Activated CD8-positive, alpha-beta memory T cell treated with anti-CD3 and anti-CD28 coated beads, Interleukin-2, amount 10 ng/mL, durations not matched to agents 7 days and 5 days (primary cell): ENCODE measurements at regions not wholly inside any gene's neighbourhood (a gene's known extent, or its start where the extent isn't known, plus 50 kb on each side); places are given as distances from the start of the nearest gene placed in this dataset.
A peak's percentile ranks its signal among the peaks of the same experiment; 100 is the strongest.

Experiments
- ATAC-seq: fragments of 150-1000 bp; cut with Tn5 transposase; one replicate; pipeline ENCODE4 v1.10.0; 2021; ENCODE audit warnings: moderate library complexity
- CTCF ChIA-PET: fragments of 350-600 bp; sonication (Branson Sonifier 250); formaldehyde crosslinking; loops from one replicate; lab custom pipeline; 2021; ENCODE audit warnings: antibody characterized with exemption; lab: Charles Lee
- DNase-seq: peaks from one replicate; pipeline ENCODE4 v3.0.0-alpha.2; 2020
- H3K27ac Mint-ChIP-seq: one replicate; pipeline ENCODE4 v1.8.0; 2021; ENCODE audit warnings: mild to moderate bottlenecking, mixed read lengths
- H3K27me3 Mint-ChIP-seq: one replicate; pipeline ENCODE4 v1.8.0; 2021; ENCODE audit warnings: mixed read lengths
- H3K36me3 Mint-ChIP-seq: one replicate; pipeline ENCODE4 v1.8.0; 2021; ENCODE audit warnings: mild to moderate bottlenecking, mixed read lengths
- H3K4me1 Mint-ChIP-seq: one replicate; pipeline ENCODE4 v1.8.0; 2021; ENCODE audit warnings: mixed read lengths
- H3K4me3 Mint-ChIP-seq: one replicate; pipeline ENCODE4 v1.8.0; 2021; ENCODE audit warnings: mild to moderate bottlenecking, moderate library complexity, mixed read lengths
- H3K9me3 Mint-ChIP-seq: one replicate; pipeline ENCODE4 v1.8.0; 2022; ENCODE audit warnings: low read depth, mixed read lengths

DNA sequence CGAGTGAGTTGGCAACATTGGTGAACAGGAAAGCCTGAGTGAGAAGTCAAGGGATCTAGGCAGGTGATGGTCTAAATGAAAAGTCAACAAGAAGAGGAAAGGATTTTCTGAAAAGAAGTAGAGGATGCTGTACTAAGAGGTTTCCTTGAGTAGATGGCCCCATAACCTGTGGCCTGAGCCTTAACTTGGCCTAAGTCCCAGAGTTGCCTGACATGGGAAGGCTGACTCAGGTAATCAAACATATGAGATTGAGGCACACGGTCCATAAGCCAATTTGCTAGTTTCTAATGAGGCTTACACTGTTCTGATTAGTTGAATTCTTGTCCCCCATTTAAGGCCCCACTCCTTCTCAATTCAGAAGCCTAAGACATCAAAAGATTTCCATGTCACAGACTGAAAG, 262.5 kb upstream of the LMCD1 start:
- Mint-ChIP-seq H3K4me3 (no peak overlapping the region), H3K27me3 (no peaks in the 10 kb centered on the region), H3K27ac (no peak overlapping the region), H3K9me3 (no peaks in the 10 kb centered on the region), H3K36me3 (no peaks in the 10 kb centered on the region), H3K4me1 (no peaks in the 10 kb centered on the region)
- DNase-seq (no peak), ATAC-seq (no peak)
- CTCF ChIA-PET: interaction anchor here (0.5 to 1.6 kb wide), 5 partner anchors 10 to 178 kb away, joined by 3 to 9 read pairs (median 4); no protein-coding TSS in a partner anchor

DNA sequence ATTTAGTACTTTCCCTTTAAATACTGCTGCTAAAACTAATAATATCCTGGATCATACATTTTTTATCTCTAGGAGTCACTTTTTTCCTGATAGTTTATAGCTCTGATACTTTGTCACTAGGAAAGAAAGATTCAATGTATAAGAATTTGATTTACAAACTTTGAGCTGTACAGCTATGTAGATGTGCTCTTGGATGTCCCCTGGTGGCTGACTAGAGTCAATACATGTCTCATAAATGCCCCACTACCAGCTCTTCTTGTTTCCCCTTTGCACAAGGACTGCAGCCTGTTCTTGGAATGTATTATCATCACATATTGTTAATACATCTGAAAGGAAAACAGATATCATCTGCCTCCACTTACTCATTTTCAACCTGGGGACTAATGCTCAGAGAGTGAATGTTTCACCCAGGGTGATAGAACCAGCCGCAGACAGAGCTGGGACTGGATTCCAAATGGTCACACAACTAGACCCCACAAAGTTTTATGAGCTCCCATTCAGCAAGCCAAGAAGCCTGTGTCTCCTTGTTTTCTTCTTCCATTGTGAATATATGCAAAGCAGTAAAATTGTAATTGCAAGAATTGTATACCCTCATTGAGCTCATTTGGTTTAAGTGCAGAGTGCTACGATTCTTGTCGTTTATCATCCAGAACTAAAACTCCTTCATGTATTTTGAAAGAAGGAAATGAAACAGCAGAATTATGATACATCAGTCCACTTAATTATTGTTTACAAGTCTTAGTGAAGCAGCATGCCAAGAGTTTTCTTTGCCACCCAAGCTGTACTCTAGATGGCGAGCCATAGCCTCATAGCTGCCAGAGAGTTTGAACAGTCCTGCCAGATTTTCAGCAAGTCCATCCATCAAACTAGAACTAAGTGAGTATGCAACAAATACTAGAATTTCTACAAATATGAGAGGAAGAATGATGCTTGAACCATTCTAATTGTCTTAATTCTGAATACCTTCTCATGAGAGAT, 261.6 kb upstream of the LMCD1 start:
- Mint-ChIP-seq H3K27me3 (no peaks in the 10 kb centered on the region), H3K36me3 (no peaks in the 10 kb centered on the region), H3K27ac (no peak overlapping the region), H3K4me3 (no peak overlapping the region), H3K4me1 (no peaks in the 10 kb centered on the region), H3K9me3 (no peaks in the 10 kb centered on the region)
- DNase-seq (no peak), ATAC-seq (peak; percentile 42)
- CTCF ChIA-PET: interaction anchor here (0.9 to 1.6 kb wide), 8 partner anchors 9 to 177 kb away, joined by 3 to 9 read pairs (median 4); no protein-coding TSS in a partner anchor

DNA sequence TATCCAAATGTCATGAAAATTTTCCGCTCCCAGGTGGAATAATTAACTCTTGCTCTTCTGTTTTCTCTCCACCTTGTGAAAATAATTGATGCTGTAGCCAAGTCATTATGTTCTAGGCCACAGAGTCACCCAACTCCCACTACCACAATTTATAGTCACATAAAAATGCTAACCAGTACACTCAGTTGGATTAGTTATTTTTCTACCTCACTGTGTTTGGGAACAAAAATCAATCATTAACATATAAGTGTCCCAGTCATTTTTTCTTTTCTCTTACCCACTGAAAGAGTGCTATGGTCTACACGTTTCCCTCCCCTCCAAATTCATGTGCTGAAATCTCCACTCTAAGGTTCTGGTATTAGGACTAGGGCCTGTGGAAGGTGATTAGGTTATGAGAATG, 255.6 kb upstream of the LMCD1 start:
- H3K4me1 Mint-ChIP-seq: no peaks in the 10 kb centered on the region
- peaks cover 3% of the 10 kb centered on the region for H3K27me3 Mint-ChIP-seq

DNA sequence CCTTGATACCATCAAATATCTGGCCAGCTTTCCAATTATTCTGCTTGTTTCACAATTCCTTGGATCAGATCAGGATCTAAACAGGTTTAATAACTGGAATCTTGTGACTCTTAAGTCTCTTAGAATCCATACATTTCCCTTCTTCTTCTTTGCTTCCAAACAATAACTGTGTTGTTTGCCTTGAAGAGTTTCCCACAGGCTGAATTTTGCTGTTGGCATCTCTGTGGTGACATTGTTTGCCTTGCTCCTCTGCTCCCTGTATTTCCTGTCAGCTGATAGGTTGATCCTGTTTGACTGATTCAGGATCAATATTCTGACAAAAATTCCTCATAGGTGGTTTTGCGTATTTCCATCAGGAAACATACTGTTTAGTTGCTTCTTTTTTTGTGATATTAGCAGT, 248.4 kb upstream of the LMCD1 start:
- Mint-ChIP-seq H3K36me3 (no peaks in the 10 kb centered on the region), H3K4me3 (no peak overlapping the region), H3K27me3 (peaks cover 3% of the 10 kb centered on the region), H3K27ac (no peak overlapping the region), H3K4me1 (no peaks in the 10 kb centered on the region), H3K9me3 (no peaks in the 10 kb centered on the region)
- ATAC-seq (no peak), DNase-seq (no peak)
- CTCF ChIA-PET: interaction anchor here (1.0 kb wide), 1 partner anchor 11 kb away, joined by 3 read pairs; no protein-coding TSS in a partner anchor

More for the DNA sequence above, 255.6 kb upstream of the LMCD1 start:
- DNase-seq (no peak), ATAC-seq (no peak)
- Mint-ChIP-seq H3K4me3 (no peak overlapping the region), H3K9me3 (no peaks in the 10 kb centered on the region), H3K36me3 (no peaks in the 10 kb centered on the region), H3K27ac (no peak overlapping the region)
- CTCF ChIA-PET: no interaction called here

DNA sequence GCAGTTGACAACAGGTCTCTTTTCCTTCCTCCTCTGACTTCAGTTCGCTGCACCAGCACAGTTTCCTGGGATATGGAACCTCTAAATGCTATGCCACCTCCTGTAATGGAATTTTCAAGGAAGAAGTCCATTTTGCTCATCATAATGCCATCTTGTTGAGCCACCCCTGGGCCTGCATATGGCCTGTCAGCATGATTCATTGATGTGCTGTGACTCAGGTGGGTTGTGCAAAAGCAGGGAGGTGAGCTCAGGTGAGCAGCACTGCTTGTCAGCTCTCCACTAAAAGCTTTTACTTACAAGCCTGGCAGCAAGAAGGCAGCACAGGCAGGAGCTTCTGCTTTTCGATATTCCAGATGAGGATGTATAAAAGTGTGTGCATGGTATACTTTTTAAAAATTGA, 247.1 kb upstream of the LMCD1 start:
- DNase-seq: no peak
- Mint-ChIP-seq H3K9me3 (no peaks in the 10 kb centered on the region), H3K36me3 (no peaks in the 10 kb centered on the region), H3K4me3 (no peak overlapping the region), H3K27ac (no peak overlapping the region), H3K4me1 (no peaks in the 10 kb centered on the region), H3K27me3 (peaks cover 3% of the 10 kb centered on the region)
- ATAC-seq: no peak
- CTCF ChIA-PET: interaction anchor here (1.0 kb wide), 1 partner anchor 14 kb away, joined by 3 read pairs; no protein-coding TSS in a partner anchor

DNA sequence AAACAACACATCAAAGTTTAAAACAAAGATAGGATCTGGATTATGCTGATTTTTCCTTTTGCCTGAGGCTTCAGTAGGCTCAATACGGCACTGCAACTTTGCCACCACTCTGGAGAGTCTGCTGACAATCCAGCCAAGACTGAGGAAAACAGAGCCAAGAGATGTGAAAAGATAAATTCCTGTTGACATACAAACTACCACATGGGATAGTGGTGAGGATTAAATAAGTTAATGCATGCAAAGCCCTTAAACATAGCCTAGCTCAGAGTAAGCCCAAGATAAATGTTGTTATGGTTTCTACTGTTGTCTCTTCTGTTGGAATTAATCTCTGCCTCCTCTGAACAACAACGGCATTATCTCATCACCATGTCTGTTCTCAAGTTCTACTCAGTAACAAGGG, 245.9 kb upstream of the LMCD1 start:
- Mint-ChIP-seq H3K36me3 (no peaks in the 10 kb centered on the region), H3K27me3 (no peaks in the 10 kb centered on the region), H3K4me1 (no peaks in the 10 kb centered on the region), H3K9me3 (no peaks in the 10 kb centered on the region), H3K4me3 (no peak overlapping the region), H3K27ac (no peak overlapping the region)
- CTCF ChIA-PET: interaction anchor here (1.3 kb wide), 1 partner anchor 162 kb away, joined by 3 read pairs; no protein-coding TSS in a partner anchor
- no peak for DNase-seq
- no peak for ATAC-seq

DNA sequence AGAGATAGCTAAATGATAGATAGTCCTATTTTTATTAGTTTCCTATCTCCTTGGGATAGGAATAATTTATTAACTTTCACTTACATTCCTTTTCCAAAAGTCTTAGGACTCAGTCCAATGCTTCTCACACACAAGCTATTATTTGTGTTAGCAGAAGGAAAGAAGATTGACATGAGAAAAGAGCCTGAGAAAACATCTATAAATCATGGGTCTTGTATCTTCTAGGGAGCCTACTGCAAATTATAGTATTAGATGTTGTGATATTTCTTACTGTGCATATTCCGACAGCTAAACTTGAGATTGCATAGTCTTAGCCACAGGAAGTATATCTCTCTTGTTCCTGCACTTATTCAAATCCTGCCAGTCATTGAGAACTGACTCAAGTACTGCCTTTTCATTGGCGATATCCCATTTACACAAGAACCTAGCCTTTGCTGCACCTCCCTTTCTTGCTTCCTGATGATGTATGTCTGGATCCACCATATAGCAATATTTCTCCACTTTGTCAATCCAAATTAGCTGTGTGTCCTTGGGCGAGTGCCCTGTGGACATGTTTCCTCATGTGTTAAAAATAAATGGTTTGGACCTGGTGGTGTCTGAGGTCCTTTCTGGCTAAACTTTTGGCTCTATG, 245.1 kb upstream of the LMCD1 start:
- Mint-ChIP-seq H3K36me3 (no peaks in the 10 kb centered on the region), H3K9me3 (no peaks in the 10 kb centered on the region), H3K4me1 (no peaks in the 10 kb centered on the region), H3K27ac (no peak overlapping the region), H3K27me3 (peaks cover 2% of the 10 kb centered on the region), H3K4me3 (no peak overlapping the region)
- DNase-seq: no peak
- CTCF ChIA-PET: interaction anchor here (1.3 kb wide), 1 partner anchor 162 kb away, joined by 3 read pairs; no protein-coding TSS in a partner anchor
- no peak for ATAC-seq

DNA sequence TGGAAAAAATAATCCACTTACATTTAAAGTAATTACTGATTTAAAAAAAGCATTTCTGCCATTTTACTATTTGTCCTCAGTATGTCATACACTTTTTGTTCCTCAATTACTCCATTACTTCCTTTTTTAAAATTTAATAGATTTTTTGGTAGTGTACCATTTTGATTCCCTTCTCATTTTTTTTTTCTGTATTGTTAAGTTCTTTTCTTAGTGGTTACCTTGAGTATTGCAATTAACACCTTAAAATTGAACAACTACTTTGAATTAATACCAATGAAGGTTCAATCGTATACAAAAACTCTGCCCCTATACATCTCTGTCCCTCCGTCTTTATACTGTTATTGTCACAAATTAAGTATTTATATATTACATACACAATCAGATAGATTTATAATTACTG, 240.6 kb upstream of the LMCD1 start:
- no peaks in the 10 kb centered on the region for H3K9me3 Mint-ChIP-seq
- CTCF ChIA-PET: no interaction called here
- no peak overlapping the region for H3K4me3 Mint-ChIP-seq
- no peak overlapping the region for H3K27ac Mint-ChIP-seq
- no peaks in the 10 kb centered on the region for H3K36me3 Mint-ChIP-seq
- DNase-seq (no peak), ATAC-seq (no peak)
- no peaks in the 10 kb centered on the region for H3K4me1 Mint-ChIP-seq
- peaks cover 3% of the 10 kb centered on the region for H3K27me3 Mint-ChIP-seq

DNA sequence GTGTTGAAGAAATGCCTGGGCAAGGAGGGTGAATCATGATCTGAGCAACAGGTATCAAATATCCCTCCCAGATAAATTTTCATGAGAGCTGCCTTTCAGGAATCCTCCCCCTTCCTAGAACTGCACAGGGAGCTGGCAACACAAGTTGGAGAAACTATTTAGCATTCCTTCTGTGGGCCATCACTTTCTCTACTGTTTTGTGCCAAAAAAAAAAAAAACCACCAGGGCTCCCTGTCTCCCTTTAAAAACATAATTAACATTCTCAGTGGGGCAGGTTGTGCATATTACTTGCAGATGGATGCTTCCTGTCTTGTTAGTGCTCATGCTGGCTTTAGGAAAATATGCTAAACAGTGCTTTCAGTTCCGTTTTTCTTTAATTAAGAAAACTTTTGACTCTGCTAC, 234.9 kb upstream of the LMCD1 start:
- no peaks in the 10 kb centered on the region for H3K36me3 Mint-ChIP-seq
- no peak overlapping the region for H3K27ac Mint-ChIP-seq
- no peaks in the 10 kb centered on the region for H3K9me3 Mint-ChIP-seq
- CTCF ChIA-PET: no interaction called here
- H3K4me3 Mint-ChIP-seq: no peak overlapping the region
- DNase-seq (no peak), ATAC-seq (no peak)
- H3K4me1 Mint-ChIP-seq: no peaks in the 10 kb centered on the region
- H3K27me3 Mint-ChIP-seq: no peaks in the 10 kb centered on the region

DNA sequence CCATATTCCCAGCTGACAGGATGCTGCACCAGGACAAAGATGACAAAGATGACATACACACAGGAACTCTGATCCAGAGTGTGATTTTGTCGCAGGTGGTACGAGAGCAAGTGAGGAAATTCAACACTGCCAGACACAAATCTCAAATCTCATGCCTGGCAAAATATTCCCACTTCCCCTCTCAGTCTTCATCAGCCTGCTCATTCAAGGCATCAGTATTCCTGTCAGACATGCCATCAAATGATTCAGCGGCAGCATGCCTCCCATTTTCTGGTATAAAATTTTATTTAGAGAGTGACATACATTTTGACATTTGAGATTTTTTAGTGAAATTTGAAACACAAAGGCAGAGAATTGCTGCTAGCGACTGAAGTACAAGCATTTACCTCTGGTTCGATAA, 228.1 kb upstream of the LMCD1 start:
- no peak for ATAC-seq
- Mint-ChIP-seq H3K9me3 (no peaks in the 10 kb centered on the region), H3K36me3 (no peaks in the 10 kb centered on the region), H3K4me1 (no peaks in the 10 kb centered on the region), H3K4me3 (no peak overlapping the region), H3K27me3 (no peaks in the 10 kb centered on the region), H3K27ac (no peak overlapping the region)
- CTCF ChIA-PET: no interaction called here
- DNase-seq: no peak

DNA sequence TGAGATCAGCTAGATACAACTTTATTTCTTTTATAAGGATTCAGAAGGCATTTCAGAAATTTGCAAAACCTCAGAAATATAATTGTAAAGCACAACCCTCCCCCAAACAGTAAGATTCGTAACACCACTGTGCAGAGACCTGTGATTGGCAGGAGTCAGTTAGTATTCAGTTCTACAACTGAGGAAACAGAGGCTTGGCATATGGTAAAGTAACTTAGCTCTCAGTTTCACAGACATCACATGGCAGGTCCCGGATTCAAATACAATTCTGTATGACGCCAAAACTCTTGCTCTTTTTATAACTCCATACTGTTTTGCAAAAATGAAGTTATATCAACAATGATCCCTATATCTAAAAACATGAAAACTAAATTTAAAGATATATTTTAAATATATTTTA, 225.6 kb upstream of the LMCD1 start:
- no peaks in the 10 kb centered on the region for H3K9me3 Mint-ChIP-seq
- no peak for ATAC-seq
- H3K4me1 Mint-ChIP-seq: no peaks in the 10 kb centered on the region
- H3K4me3 Mint-ChIP-seq: no peak overlapping the region
- DNase-seq: no peak
- no peaks in the 10 kb centered on the region for H3K27me3 Mint-ChIP-seq
- H3K27ac Mint-ChIP-seq: no peak overlapping the region
- CTCF ChIA-PET: no interaction called here
- H3K36me3 Mint-ChIP-seq: no peaks in the 10 kb centered on the region

DNA sequence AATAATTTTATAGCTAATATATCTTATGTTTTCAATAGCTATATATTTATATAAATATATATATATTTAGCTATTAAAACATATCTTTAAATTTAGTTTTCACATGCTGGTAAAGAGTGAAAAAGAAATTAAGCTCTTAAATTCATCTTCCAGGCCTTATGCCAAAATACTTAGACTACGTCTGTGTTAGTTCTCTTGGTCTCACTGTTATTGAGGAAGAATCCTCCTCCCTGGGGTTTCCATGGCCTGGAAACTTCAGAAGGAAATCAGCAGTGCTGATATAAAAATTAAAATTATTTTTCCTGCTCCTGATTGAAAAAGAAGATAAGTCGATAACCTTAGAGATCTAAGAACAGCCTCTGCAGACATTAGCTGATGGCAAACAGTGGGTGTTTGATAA, 225.1 kb upstream of the LMCD1 start:
- H3K9me3 Mint-ChIP-seq: no peaks in the 10 kb centered on the region
- ATAC-seq: no peak
- H3K27me3 Mint-ChIP-seq: no peaks in the 10 kb centered on the region
- H3K4me1 Mint-ChIP-seq: no peaks in the 10 kb centered on the region
- H3K36me3 Mint-ChIP-seq: no peaks in the 10 kb centered on the region
- CTCF ChIA-PET: no interaction called here
- no peak overlapping the region for H3K27ac Mint-ChIP-seq
- H3K4me3 Mint-ChIP-seq: no peak overlapping the region
- DNase-seq: no peak

DNA sequence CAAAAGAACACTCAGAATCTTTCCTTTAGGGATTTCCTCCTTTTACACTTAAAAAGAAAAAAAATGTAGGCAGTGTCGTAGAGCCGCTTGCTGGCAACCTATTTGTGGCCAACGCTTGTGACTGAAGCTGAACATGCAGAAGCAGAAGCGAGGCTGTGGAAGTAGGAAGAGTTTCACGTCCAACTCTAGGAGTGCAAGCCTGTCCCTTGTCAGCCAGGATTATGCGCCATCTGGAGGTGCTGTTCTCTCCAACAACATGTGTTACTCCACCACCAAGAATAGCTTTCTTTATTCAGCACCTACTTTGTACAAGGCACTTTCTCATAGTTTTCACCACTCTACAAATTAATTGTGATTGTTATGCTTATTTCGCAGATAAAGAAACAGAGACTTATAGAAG, 223.2 kb upstream of the LMCD1 start:
- Mint-ChIP-seq H3K36me3 (no peaks in the 10 kb centered on the region), H3K4me3 (no peak overlapping the region), H3K4me1 (no peaks in the 10 kb centered on the region), H3K27me3 (no peaks in the 10 kb centered on the region), H3K9me3 (no peaks in the 10 kb centered on the region), H3K27ac (no peak overlapping the region)
- CTCF ChIA-PET: no interaction called here
- ATAC-seq: no peak
- DNase-seq: no peak
